ENCODE measurements at regions not wholly inside any gene's neighbourhood (a gene's known extent, or its start where the extent isn't known, plus 50 kb on each side); places are given as distances from the start of the nearest gene placed in this dataset.

DNA sequence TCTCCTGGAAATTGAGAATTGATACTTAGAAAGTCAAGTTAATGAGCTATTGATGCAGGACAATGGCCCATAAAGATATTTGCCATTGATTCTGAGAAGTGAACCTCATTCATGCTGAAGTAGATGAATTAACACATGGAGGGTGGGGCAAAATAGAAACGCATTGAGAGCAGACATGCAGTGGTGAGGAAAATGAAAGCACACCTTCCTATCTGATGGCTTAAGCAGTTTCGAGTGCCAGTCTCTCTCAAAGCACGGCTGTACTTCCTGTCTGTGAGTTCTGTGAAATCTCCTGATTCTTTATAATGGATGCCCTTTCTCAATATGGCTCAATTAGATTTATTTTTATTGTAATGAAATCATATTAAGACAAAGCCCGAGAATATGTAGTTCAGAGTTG is 247.0 kb downstream of the TMX3 start:
- in situ Hi-C loops (cut with MboI; ENCODE audit: low pct_ligation_motif_present in 1 of 4, low pct_unique_long_range_greater_than_20kb in 1 of 4, low sequenced_read_pairs in 3 of 4) (no loop called here), intact Hi-C loops (cut with DNase I; ENCODE audit: low total_unique reads) (no loop called here)
- H3K27me3 ChIP-seq = no peaks in the 10 kb centered on the region
- H3K27ac ChIP-seq = no peak overlapping the region
- TF ChIP-seq, protein P1, sequence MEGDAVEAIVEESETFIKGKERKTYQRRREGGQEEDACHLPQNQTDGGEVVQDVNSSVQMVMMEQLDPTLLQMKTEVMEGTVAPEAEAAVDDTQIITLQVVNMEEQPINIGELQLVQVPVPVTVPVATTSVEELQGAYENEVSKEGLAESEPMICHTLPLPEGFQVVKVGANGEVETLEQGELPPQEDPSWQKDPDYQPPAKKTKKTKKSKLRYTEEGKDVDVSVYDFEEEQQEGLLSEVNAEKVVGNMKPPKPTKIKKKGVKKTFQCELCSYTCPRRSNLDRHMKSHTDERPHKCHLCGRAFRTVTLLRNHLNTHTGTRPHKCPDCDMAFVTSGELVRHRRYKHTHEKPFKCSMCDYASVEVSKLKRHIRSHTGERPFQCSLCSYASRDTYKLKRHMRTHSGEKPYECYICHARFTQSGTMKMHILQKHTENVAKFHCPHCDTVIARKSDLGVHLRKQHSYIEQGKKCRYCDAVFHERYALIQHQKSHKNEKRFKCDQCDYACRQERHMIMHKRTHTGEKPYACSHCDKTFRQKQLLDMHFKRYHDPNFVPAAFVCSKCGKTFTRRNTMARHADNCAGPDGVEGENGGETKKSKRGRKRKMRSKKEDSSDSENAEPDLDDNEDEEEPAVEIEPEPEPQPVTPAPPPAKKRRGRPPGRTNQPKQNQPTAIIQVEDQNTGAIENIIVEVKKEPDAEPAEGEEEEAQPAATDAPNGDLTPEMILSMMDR (IDR thresholded peaks at IDR 0.05) = no peak
- no peak for TF ChIP-seq POLR2A (IDR thresholded peaks at IDR 0.05)
- no peak for TF ChIP-seq EP300 (IDR thresholded peaks at IDR 0.05; ENCODE audit: low read depth)
- no peak for TF ChIP-seq POLR2AphosphoS5 (IDR thresholded peaks at IDR 0.05)
- 51 to 53% methylated on average over 4 of the region's 4 CpGs for WGBS, 2 donors (ENCODE audit: low coverage in 1 of 2)
- H3K4me1 ChIP-seq = no peaks in the 10 kb centered on the region
- no peak for DNase-seq
- no peak overlapping the region for H3K4me3 ChIP-seq
- H3K36me3 ChIP-seq = no peaks in the 10 kb centered on the region
- H3K9me3 ChIP-seq = no peaks in the 10 kb centered on the region

DNA sequence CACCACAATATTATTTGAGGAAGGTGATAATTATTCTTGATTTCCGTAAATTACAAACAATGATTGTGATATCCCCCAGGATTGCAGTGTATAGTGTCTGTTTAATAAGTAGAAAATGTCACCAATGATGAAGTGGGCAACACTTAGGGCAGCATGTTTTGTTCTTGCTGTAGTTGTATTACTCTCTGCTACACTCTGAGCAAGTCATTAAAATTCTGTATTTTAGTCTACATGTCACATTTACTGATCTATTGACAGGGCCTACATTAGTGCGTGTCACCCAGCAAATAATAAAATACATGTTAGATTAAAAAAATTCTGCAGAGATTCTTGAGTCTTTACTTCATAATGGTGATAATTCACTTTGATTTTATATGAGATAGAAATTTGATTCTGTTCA is 247.6 kb downstream of the TMX3 start:
- 48 to 92% methylated on average over 2 of the region's 2 CpGs for WGBS, 2 donors (ENCODE audit: low coverage in 1 of 2)
- Histone ChIP-seq H3K9me3 (no peaks in the 10 kb centered on the region), H3K27me3 (no peaks in the 10 kb centered on the region), H3K4me3 (no peak overlapping the region), H3K27ac (no peak overlapping the region), H3K36me3 (no peaks in the 10 kb centered on the region), H3K4me1 (no peaks in the 10 kb centered on the region)
- no peak for DNase-seq
- in situ Hi-C loops (cut with MboI; ENCODE audit: low pct_ligation_motif_present in 1 of 4, low pct_unique_long_range_greater_than_20kb in 1 of 4, low sequenced_read_pairs in 3 of 4) (no loop called here), intact Hi-C loops (cut with DNase I; ENCODE audit: low total_unique reads) (no loop called here)
- TF ChIP-seq POLR2AphosphoS5 (IDR thresholded peaks at IDR 0.05) (no peak), EP300 (IDR thresholded peaks at IDR 0.05; ENCODE audit: low read depth) (no peak), POLR2A (IDR thresholded peaks at IDR 0.05) (no peak)
- TF ChIP-seq, protein P1 (IDR thresholded peaks at IDR 0.05) = no peak

DNA sequence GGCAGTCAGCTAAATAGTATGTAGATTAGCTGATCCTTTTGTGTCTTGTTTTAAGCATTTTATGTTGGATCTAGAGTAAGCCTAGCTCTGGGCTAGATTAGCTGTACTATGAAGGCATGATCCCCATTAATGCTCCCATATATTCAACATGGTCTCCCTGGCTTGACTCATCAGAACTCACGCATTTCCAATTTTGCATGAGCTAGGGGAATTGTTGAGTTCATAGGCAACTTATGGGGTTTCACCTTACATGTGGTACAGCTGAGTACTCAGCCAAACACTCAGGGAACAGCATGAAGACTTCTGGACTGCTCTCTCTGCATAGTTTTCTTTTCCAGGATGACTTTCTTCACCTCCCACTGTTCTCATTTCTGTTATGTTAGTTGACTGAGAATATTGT is 248.2 kb downstream of the TMX3 start:
- Histone ChIP-seq H3K9me3 (no peaks in the 10 kb centered on the region), H3K27me3 (no peaks in the 10 kb centered on the region), H3K36me3 (no peaks in the 10 kb centered on the region), H3K27ac (no peak overlapping the region), H3K4me3 (no peak overlapping the region), H3K4me1 (no peaks in the 10 kb centered on the region)
- no peak for TF ChIP-seq EP300 (IDR thresholded peaks at IDR 0.05; ENCODE audit: low read depth)
- TF ChIP-seq, protein P1 (IDR thresholded peaks at IDR 0.05) = no peak
- TF ChIP-seq POLR2AphosphoS5 (IDR thresholded peaks at IDR 0.05) = no peak
- TF ChIP-seq POLR2A (IDR thresholded peaks at IDR 0.05) = no peak
- intact Hi-C loops (cut with DNase I; ENCODE audit: low total_unique reads) = no loop called here
- WGBS, 2 donors (ENCODE audit: low coverage in 1 of 2) = 50 to 96% methylated on average over 1 of the region's 1 CpG
- in situ Hi-C loops (cut with MboI; ENCODE audit: low pct_ligation_motif_present in 1 of 4, low pct_unique_long_range_greater_than_20kb in 1 of 4, low sequenced_read_pairs in 3 of 4) = no loop called here
- DNase-seq = no peak

DNA sequence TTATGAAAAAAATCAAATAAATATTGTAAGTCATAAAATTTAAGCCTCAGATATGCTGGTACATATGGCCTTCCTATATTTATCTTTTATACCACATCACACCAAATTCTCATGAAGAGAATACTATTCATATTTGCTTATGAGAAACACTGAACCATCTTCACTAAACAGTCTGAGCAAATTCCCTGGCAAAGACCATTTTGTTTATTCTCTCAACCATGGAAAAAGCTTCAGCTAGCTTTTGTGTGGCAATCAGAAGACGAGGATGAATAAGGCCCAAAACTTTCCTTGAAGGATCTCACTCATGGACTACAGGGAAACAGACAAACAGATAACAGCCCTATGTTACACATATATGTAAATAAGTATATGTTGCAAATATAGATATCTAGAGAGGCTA is 252.1 kb downstream of the TMX3 start:
- no peak for DNase-seq
- H3K27me3 ChIP-seq = no peaks in the 10 kb centered on the region
- no peaks in the 10 kb centered on the region for H3K9me3 ChIP-seq
- H3K36me3 ChIP-seq = no peaks in the 10 kb centered on the region
- H3K27ac ChIP-seq = no peak overlapping the region
- in situ Hi-C loops (cut with MboI; ENCODE audit: low pct_ligation_motif_present in 1 of 4, low pct_unique_long_range_greater_than_20kb in 1 of 4, low sequenced_read_pairs in 3 of 4) (no loop called here), intact Hi-C loops (cut with DNase I; ENCODE audit: low total_unique reads) (no loop called here)
- no peak overlapping the region for H3K4me3 ChIP-seq
- 14 to 40% methylated on average over 1 of the region's 1 CpG for WGBS, 2 donors (ENCODE audit: low coverage in 1 of 2)
- TF ChIP-seq POLR2A (IDR thresholded peaks at IDR 0.05) = no peak
- no peak for TF ChIP-seq EP300 (IDR thresholded peaks at IDR 0.05; ENCODE audit: low read depth)
- TF ChIP-seq, protein P1 (IDR thresholded peaks at IDR 0.05) = no peak
- no peak for TF ChIP-seq POLR2AphosphoS5 (IDR thresholded peaks at IDR 0.05)
- H3K4me1 ChIP-seq = no peaks in the 10 kb centered on the region
